KMS-11 (cell line): ENCODE measurements at regions not wholly inside any gene's neighbourhood (a gene's known extent, or its start where the extent isn't known, plus 50 kb on each side); places are given as distances from the start of the nearest gene placed in this dataset.

Experiments used
- H2AFZ ChIP-seq: fragments of 200-600 bp; sonication (generic); 2 replicates; pipeline ENCODE4 v1.6.1; 2016; ENCODE audit warnings: antibody characterized with exemption, mixed run types, low read depth
- H3K27ac ChIP-seq: fragments of 200-600 bp; sonication (generic); 2 replicates; pipeline ENCODE4 v1.6.1; 2016; ENCODE audit warnings: mild to moderate bottlenecking, mixed run types
- H3K27me3 ChIP-seq: fragments of 200-600 bp; sonication (generic); 2 replicates; pipeline ENCODE4 v1.6.1; 2017; ENCODE audit warnings: mild to moderate bottlenecking, low read depth, mixed run types, moderate library complexity; ENCODE audit not compliant: insufficient read depth
- H3K36me3 ChIP-seq: fragments of 200-600 bp; sonication (generic); 2 replicates; pipeline ENCODE4 v1.6.1; 2017; ENCODE audit warnings: mild to moderate bottlenecking, mixed run types; ENCODE audit not compliant: insufficient read depth
- H3K4me1 ChIP-seq: fragments of 200-600 bp; sonication (generic); 2 replicates; pipeline ENCODE4 v1.6.1; 2016; ENCODE audit warnings: mild to moderate bottlenecking, low read depth, mixed run types; ENCODE audit not compliant: poor library complexity, severe bottlenecking
- H3K4me2 ChIP-seq: fragments of 200-600 bp; sonication (generic); 2 replicates; pipeline ENCODE4 v1.7.0; 2016; ENCODE audit warnings: mild to moderate bottlenecking, mixed run types
- H3K4me3 ChIP-seq: fragments of 200-600 bp; sonication (generic); IDR thresholded peaks from 2 replicates; pipeline ENCODE4 v1.6.1; 2017; ENCODE audit warnings: low read depth, low read length, mixed read lengths; ENCODE audit not compliant: insufficient read depth
- H3K79me2 ChIP-seq: fragments of 200-600 bp; sonication (generic); 2 replicates; pipeline ENCODE4 v1.6.1; 2016; ENCODE audit warnings: low read depth, mixed run types; ENCODE audit not compliant: insufficient read depth
- H3K9ac ChIP-seq: fragments of 200-600 bp; sonication (generic); 2 replicates; pipeline ENCODE4 v1.6.1; 2016; ENCODE audit warnings: mild to moderate bottlenecking, mixed run types
- H4K20me1 ChIP-seq: fragments of 200-600 bp; sonication (generic); 2 replicates; pipeline ENCODE4 v1.6.1; 2016; ENCODE audit warnings: mild to moderate bottlenecking, mixed run types; ENCODE audit not compliant: insufficient read depth
- TF ChIP-seq, protein P1 (sequence below): fragments of 200-600 bp; sonication (generic); conservative IDR thresholded peaks from 2 replicates; pipeline ENCODE4 v1.6.1; 2017; ENCODE audit warnings: low read depth, mild to moderate bottlenecking, antibody characterized with exemption, low read length, moderate library complexity, mixed read lengths

GRCh38 chr7:108724251-108725100, 154.8 kb downstream of the DNAJB9 start:
- Histone ChIP-seq H3K79me2 (no peaks in the 10 kb centered on the region), H3K9ac (no peak overlapping the region), H3K27me3 (no peaks in the 10 kb centered on the region), H4K20me1 (no peaks in the 10 kb centered on the region), H3K27ac (no peak overlapping the region), H3K4me3 (no peak overlapping the region), H2AFZ (no peak overlapping the region), H3K36me3 (no peaks in the 10 kb centered on the region), H3K4me2 (no peak overlapping the region), H3K4me1 (no peaks in the 10 kb centered on the region)
- TF ChIP-seq, protein P1, sequence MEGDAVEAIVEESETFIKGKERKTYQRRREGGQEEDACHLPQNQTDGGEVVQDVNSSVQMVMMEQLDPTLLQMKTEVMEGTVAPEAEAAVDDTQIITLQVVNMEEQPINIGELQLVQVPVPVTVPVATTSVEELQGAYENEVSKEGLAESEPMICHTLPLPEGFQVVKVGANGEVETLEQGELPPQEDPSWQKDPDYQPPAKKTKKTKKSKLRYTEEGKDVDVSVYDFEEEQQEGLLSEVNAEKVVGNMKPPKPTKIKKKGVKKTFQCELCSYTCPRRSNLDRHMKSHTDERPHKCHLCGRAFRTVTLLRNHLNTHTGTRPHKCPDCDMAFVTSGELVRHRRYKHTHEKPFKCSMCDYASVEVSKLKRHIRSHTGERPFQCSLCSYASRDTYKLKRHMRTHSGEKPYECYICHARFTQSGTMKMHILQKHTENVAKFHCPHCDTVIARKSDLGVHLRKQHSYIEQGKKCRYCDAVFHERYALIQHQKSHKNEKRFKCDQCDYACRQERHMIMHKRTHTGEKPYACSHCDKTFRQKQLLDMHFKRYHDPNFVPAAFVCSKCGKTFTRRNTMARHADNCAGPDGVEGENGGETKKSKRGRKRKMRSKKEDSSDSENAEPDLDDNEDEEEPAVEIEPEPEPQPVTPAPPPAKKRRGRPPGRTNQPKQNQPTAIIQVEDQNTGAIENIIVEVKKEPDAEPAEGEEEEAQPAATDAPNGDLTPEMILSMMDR: no peak

DNA sequence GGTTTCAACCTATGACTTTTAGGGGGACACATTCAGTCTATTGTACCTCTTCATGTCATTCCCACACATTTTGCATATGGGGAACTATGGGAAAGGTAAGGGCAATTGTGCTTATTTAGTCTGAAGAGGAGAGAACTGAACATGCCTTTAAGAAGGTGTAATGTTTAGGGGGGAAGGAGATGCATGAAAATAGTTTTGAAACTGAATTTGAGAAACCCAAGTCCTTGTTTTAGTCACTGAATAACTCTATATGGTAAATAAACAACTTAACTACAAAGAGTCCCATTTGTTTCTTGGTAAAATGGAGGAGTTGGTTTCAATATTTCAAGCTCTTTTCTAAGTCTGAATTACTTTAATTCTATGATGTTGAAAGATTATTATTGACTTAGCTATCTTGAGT, 166.1 kb downstream of the DNAJB9 start:
- H4K20me1 ChIP-seq: no peaks in the 10 kb centered on the region
- no peaks in the 10 kb centered on the region for H3K36me3 ChIP-seq
- TF ChIP-seq, protein P1: no peak
- H3K4me1 ChIP-seq: no peaks in the 10 kb centered on the region
- no peak overlapping the region for H3K4me2 ChIP-seq
- H3K4me3 ChIP-seq: no peak overlapping the region
- H3K27ac ChIP-seq: no peak overlapping the region
- H3K9ac ChIP-seq: no peak overlapping the region
- H2AFZ ChIP-seq: no peak overlapping the region
- H3K27me3 ChIP-seq: no peaks in the 10 kb centered on the region
- no peaks in the 10 kb centered on the region for H3K79me2 ChIP-seq

DNA sequence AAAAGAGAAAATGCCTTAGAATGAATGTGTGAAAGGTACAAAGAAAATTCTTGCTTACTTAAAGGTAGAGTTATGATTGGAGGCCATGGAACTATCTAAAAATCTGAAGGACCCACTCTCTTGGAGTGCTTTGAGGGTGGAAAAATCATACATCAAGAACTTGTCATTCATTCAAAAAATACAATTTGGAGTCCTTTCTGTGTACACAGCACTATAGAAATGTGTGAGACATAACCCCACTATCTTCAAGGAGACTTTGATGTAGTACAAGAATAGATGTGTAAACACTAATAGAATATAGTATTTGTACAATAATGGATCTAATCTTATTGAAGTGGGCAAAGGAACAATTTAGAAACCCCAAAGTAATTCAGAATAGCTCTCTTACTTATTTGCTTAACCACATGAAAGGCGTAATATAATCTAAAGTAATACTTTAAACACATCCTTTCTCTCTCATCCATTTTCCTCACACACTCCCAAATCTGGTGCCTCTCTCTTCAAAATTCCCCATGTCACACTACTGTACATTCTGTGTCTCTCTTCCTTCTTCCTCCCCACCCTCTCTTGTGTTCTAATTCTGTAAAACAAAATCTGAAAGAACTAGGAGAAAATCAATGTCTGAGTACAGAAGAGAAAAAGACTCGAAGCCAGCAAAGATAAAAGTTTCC, 166.7 kb downstream of the DNAJB9 start:
- H3K79me2 ChIP-seq: no peaks in the 10 kb centered on the region
- H3K4me2 ChIP-seq: no peak overlapping the region
- no peaks in the 10 kb centered on the region for H3K4me1 ChIP-seq
- no peak overlapping the region for H3K27ac ChIP-seq
- no peak overlapping the region for H3K4me3 ChIP-seq
- TF ChIP-seq, protein P1: no peak
- no peak overlapping the region for H3K9ac ChIP-seq
- H2AFZ ChIP-seq: no peak overlapping the region
- H3K27me3 ChIP-seq: no peaks in the 10 kb centered on the region
- no peaks in the 10 kb centered on the region for H4K20me1 ChIP-seq
- H3K36me3 ChIP-seq: no peaks in the 10 kb centered on the region

DNA sequence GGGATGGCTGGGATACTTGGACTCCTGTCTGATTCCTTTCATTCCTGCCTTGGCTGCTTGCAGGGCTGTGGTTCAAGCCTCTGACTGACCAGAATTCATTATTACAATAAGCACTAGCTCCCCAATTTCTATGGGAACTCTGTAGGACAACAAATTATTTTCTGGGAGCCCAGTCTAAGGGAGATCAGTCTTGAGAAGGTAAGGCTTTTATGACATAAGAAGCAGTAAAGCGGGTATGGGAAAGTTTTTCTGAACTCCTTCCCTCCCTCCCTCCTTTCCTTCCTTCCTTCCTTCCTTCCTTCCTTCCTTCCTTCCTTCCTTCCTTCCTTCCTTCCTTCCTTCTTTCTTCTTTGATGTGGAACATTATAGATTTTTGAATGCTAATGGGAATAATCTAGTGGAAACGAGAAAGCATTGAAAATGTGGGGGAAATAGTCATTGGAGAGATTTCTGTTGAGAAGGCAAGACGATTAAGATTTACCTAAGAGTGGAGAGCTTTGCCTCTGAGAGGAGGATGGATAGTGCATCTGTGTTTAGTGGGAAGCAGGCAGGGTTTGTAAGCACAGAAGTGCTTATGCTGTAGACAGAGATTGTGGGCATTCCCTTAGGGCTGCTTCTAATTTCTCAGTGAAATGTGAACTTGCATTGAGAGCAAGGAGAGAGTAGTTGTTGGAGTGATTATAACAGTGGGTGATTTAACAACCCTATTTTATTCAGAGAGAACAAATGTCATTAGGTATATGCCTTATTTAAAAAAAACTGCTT, 201.5 kb downstream of the DNAJB9 start:
- Histone ChIP-seq H3K4me1 (no peaks in the 10 kb centered on the region), H3K36me3 (no peaks in the 10 kb centered on the region), H3K27me3 (no peaks in the 10 kb centered on the region), H3K4me3 (no peak overlapping the region), H3K4me2 (no peak overlapping the region), H3K9ac (no peak overlapping the region), H2AFZ (no peak overlapping the region; the same call in 1 of the 2 replicates), H3K27ac (no peak overlapping the region), H3K79me2 (no peaks in the 10 kb centered on the region), H4K20me1 (no peaks in the 10 kb centered on the region)
- TF ChIP-seq, protein P1: no peak
